IMR-90 (cell line): ENCODE measurements at regions not wholly inside any gene's neighbourhood (a gene's known extent, or its start where the extent isn't known, plus 50 kb on each side); places are given as distances from the start of the nearest gene placed in this dataset.

ENCODE experiments used
- BHLHE40 ChIP-seq: fragments of 150-350 bp; IDR thresholded peaks from 2 replicates; pipeline ENCODE4 v1.6.1; 2016; ENCODE audit warnings: mild to moderate bottlenecking, low read depth, low read length
- CEBPB ChIP-seq: IDR thresholded peaks from 2 replicates; pipeline ENCODE4 v1.6.1; 2012; ENCODE audit warnings: low read depth, low read length, improper control_type of control experiment
- FOS ChIP-seq: fragments of 150-350 bp; IDR thresholded peaks from 2 replicates; pipeline ENCODE4 v1.6.1; 2016; ENCODE audit warnings: low read depth, low read length
- MAFK ChIP-seq: IDR thresholded peaks from 2 replicates; pipeline ENCODE4 v1.6.1; 2012; ENCODE audit warnings: low read depth, low read length, improper control_type of control experiment
- MAZ ChIP-seq: IDR thresholded peaks from 2 replicates; pipeline ENCODE4 v1.6.1; 2012; ENCODE audit warnings: low read depth, mild to moderate bottlenecking, low read length, improper control_type of control experiment, moderate library complexity, borderline replicate concordance
- MXI1 ChIP-seq: IDR thresholded peaks from 2 replicates; pipeline ENCODE4 v1.6.1; 2012; ENCODE audit warnings: low read depth, mild to moderate bottlenecking, low read length, moderate library complexity, borderline replicate concordance
- POLR2A ChIP-seq: IDR thresholded peaks from 2 replicates; pipeline ENCODE4 v1.6.1; 2012; ENCODE audit warnings: mild to moderate bottlenecking, low read depth, low read length
- RAD21 ChIP-seq: IDR thresholded peaks from 2 replicates; pipeline ENCODE4 v1.6.1; 2012; ENCODE audit warnings: low read length, improper control_type of control experiment
- RCOR1 ChIP-seq: IDR thresholded peaks from 2 replicates; pipeline ENCODE4 v1.6.1; 2012; ENCODE audit warnings: mild to moderate bottlenecking, low read length, improper control_type of control experiment; ENCODE audit not compliant: insufficient replicate concordance
- RFX5 ChIP-seq: IDR thresholded peaks from 2 replicates; pipeline ENCODE4 v1.8.0; 2012; ENCODE audit warnings: low read depth, mild to moderate bottlenecking, low read length, moderate library complexity
- SMC3 ChIP-seq: fragments of 150-350 bp; IDR thresholded peaks from 2 replicates; pipeline ENCODE4 v1.6.1; 2016; ENCODE audit warnings: low read depth, mild to moderate bottlenecking, antibody characterized with exemption, low read length, moderate library complexity
- TF ChIP-seq, protein P1 (sequence below): conservative IDR thresholded peaks from 2 replicates; pipeline ENCODE4 v1.5.1; 2012; ENCODE audit warnings: mild to moderate bottlenecking, low read depth, low read length, improper control_type of control experiment

DNA sequence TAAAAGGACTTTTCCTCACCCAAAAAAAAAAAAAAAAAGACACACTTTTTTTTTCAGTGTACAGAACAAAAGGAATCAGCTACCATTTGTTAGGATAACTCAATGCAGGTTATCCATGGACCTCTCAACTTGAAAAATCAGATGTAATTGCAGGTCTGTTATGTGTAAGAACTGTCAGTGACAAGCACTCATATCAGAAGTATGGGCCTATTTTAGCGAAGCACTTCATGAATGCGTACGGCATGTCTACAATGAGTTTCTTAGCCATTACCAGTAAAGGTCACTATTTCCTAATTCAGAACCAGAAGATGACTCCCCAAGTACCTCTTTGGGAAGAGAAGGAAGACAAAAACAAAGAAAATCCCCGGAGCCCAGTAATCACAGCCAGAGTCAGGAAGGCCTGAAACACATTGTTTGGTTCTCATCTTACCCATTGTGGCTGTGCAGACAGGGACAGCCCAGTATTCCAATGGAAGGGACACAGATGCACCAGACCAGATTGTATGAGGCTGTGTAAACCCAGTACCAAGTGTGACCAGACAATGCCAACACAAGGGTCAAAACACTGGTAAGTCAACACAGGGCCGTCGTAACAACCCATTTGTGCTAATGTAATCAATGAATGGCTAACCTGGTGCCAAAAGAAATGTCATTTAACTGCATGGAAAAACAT, 188.0 kb downstream of the PMP22 start:
- no peak for TF ChIP-seq CEBPB
- TF ChIP-seq, protein P1, sequence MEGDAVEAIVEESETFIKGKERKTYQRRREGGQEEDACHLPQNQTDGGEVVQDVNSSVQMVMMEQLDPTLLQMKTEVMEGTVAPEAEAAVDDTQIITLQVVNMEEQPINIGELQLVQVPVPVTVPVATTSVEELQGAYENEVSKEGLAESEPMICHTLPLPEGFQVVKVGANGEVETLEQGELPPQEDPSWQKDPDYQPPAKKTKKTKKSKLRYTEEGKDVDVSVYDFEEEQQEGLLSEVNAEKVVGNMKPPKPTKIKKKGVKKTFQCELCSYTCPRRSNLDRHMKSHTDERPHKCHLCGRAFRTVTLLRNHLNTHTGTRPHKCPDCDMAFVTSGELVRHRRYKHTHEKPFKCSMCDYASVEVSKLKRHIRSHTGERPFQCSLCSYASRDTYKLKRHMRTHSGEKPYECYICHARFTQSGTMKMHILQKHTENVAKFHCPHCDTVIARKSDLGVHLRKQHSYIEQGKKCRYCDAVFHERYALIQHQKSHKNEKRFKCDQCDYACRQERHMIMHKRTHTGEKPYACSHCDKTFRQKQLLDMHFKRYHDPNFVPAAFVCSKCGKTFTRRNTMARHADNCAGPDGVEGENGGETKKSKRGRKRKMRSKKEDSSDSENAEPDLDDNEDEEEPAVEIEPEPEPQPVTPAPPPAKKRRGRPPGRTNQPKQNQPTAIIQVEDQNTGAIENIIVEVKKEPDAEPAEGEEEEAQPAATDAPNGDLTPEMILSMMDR: no peak
- TF ChIP-seq RAD21: no peak
- no peak for TF ChIP-seq POLR2A
- TF ChIP-seq SMC3: no peak
- TF ChIP-seq MAFK: no peak
- no peak for TF ChIP-seq FOS
- no peak for TF ChIP-seq RCOR1
- no peak for TF ChIP-seq RFX5
- no peak for TF ChIP-seq MXI1
- no peak for TF ChIP-seq BHLHE40
- no peak for TF ChIP-seq MAZ
